ENCODE measurements at regions not wholly inside any gene's neighbourhood (a gene's known extent, or its start where the extent isn't known, plus 50 kb on each side); places are given as distances from the start of the nearest gene placed in this dataset.
"Not testable (repeated sequence)": the region's sequence is repeated elsewhere in the genome, so short reads cannot be mapped to it uniquely, and the experiment has no call there.

DNA sequence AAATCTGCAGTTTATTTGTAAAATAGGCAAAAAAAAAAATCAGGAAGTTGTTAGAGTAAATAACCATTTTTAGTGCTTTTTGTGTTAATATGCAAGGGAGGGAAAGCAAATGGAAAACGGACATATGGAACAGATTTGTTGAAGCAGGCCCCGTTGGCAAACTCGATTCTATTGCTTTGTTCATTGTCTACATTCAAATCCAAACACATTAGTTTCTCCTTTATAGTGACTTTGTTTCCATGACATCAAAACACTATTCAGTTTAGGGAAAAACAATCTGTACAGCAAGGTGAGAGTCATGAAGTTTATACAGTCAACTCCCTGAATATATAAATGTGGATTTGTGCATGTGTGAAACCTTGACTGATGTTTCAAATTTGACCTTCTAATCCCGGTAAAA is 142.2 kb downstream of the FAM47A start:
- DNase-seq (ENCODE audit: low read depth), result no peak

DNA sequence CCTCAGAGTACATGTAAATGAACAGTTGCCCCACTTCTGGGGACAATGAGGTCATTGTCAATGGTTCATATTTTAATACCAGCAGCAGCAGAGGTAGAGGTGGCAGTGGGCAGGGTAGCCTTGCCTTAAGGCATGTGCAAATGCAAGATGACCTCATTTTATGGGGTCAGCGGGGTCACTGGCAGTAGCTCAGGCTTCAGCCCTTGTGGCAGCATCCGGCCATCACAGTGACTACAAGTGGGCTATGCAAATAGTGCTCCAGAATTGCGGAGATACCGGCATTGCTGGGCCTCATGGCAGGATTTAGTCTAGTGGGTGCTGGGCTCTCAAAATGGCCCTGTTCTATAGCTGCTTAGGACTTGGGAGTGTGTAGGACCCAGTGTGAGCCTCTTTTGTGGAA is 144.7 kb downstream of the FAM47A start:
- peak; percentile 1 for DNase-seq (ENCODE audit: low read depth)

DNA sequence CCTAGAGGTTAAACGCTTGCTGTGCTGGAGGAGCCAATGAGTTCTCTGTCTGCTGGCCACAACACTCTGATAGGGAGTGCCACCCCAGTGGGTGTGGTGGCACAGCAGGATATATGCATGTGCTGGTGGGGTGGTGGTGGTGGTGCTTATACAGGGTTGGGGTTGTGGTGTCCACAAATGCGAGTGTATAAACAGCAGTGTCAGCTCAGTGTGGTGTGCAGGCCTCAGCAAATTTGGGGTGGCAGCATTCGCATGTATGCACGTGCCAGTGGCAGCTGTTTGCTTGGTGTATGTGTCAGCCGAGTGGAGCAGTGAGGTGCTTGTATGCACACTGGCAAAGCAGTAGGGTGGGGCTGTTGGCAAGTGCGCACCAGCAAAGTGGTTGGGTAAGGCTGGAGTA is 157.4 kb downstream of the FAM47A start:
- no peak for DNase-seq (ENCODE audit: low read depth)

DNA sequence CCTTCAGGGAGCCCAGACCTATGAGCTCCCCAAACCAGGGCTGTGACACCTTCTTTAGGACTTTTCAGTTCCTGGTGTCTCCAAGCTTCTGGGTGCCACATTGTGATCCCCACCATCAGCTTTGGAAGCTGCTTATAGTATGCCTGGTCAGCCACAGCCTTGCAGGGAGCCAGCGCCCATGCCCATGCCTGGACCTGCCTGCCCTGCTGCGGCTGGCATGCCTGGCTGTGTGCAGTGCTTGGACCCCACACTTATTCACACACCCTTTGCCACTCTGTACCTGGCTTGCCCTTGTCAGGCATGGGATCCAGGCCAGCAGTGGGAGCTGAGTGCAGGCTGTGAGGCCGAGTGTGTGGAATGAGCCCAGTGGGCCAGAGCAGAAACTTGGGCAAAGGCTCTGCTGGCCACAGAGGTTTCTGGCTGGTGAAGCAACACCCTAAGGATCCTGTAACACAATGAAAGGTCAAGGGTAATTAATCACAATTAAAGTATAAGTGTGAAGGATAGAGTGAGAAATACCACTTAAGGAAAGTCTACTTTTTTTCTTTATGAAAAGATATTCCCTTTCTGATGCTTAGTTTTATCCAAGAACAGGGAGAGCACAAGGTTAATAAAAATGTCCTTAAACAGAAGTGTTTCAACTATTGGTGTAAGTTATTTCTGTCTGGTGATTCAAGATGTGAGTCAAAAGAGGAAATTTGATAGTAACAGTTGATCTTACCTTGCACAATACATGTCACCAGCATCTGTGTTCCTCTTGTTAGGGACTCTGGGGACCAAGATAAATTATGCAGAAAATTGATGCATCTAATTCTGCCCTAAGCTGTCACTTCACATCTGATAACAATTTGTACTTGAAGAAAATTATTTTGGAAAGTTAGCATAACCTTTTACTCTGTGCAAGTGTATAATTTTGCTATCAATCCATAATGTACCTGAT is 161.8 kb downstream of the FAM47A start:
- peak; percentile 1 for DNase-seq (ENCODE audit: low read depth)

DNA sequence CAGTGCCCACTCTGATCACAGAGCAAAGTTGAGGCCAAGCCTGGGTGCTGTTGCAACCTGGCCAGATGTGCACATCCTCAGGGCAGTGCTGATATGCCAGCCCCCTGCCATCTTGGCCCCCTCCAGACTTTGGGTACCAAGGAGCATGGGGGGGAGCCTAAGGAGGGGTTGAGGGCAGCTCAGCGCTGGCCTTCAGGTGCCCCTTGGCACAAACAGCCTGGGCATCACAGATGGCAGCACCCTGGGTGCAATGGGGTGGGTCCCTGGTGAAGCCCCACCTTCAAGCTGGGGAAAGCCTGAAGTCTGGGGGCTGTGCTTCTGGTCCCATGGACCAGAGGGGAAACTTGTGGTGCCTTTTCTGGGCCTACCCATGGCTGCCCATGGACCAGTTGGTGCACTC is 163.0 kb downstream of the FAM47A start:
- DNase-seq (ENCODE audit: low read depth), result no peak

DNA sequence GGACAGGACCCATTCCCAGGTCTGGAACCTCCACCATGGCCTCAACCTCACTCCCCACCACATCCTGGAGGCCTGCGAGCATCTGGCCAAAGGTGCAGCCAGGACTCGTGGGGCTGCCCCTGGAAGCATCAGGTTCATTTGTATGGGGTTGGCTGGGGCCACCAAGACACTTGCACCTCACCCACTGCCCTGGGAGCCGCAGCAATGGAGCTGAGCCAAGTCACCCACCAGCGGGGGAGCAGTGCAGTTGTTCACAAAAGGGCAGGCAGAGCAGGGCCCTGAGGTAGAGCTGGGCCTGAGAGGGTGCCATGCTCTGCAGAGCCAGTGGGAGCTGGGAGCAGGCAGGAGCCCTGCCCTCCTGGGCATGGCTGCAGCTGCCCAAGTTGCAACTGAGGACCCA is 163.5 kb downstream of the FAM47A start:
- DNase-seq (ENCODE audit: low read depth), result no peak

DNA sequence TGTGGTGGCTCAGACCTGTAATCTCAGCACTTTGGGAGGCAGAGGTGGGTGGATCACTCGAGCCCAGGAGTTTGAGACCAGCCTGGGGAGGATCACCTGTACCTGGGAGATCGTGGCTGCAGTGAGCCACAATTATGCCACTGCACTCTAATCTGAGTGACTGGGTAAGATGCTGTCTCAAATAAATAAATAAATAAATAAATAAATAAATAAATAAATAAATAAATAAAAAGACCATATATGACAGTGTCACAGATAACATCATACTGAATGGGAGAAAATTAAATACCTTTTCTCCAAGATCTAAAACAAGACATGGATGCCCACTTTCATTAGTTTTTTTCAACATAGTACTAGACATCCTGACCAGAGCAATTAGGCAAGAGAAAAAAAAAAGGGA is 182.8 kb downstream of the FAM47A start:
- no peak for DNase-seq (ENCODE audit: low read depth)

DNA sequence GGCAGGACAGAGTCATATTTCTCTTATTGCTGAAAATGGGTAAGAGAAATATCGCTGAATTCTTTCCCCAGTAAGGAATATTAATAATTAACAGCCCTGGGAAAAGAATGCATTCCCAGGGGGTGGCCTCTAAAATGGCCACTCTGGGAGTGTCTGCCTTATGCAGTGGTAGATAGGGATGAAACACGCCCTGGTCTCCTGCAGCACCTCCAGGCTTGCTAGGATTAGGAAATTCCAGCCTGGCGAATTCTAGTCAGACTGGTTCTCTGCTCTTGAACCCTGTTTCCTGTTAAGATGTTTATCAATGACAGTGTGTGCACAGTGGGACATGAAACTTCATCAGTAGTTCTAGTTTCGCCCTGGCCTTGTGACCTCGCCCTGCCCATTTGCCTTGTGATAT is 205.9 kb downstream of the FAM47A start:
- not testable (repeated sequence) for DNase-seq (ENCODE audit: low read depth)

DNA sequence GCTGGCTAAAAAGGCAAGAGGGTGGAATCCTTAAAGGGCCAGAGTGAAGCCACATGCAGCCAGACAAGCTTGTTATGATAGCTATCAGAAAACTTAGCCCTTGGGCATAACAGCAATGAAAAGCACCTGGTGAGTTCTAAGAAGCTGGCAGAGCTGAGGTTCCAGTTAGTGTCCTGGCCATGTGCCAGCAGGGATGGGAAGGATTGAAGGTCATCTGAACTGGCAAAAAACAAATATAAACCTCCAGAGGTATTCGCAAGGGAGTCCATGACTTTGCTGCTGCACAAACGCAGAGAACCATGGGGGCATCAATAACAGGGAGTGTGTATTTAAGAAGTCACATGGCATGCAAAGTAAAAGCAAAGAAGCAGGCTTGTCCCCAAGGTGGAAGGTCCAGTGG is 208.9 kb downstream of the FAM47A start:
- DNase-seq (ENCODE audit: low read depth), result no peak

DNA sequence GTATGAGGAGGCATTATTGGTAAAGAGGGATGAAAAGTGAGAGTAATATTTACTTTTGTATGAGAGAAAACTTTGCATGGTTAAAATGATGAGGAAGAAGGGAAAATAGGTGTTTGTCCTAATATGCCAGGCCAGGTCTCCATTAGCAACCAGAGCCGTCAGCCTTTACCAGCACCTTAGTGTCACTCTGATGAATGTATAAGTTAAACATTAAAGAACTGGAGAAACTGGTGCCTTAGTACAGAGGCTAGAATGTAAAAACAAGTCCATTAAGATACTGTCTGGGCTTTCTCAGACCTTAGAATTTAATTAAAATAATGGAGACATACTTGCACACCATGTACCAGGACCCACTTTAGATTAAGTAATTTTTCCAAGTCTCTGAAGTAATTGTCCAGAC is 222.3 kb downstream of the FAM47A start:
- no peak for DNase-seq (ENCODE audit: low read depth)

DNA sequence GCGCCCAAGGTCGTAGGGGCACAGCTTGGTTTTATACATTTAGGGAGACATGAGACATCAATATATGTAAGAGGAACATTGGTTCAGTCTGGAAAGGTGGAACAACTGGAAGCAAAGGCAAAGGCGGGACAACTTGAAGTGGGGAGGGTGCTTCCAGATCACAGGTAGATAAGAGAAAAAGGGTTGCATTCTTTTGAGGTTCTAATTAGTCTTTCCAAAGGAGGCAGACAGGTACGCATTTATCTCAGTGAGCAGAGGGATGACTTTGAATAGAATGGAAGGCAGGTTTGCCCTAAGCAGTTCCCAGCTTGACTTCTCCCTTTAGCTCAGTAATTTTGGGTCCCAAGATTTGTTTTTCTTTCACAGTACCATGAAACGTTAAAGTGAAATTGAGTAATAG is 223.2 kb downstream of the FAM47A start:
- no peak for DNase-seq (ENCODE audit: low read depth)

DNA sequence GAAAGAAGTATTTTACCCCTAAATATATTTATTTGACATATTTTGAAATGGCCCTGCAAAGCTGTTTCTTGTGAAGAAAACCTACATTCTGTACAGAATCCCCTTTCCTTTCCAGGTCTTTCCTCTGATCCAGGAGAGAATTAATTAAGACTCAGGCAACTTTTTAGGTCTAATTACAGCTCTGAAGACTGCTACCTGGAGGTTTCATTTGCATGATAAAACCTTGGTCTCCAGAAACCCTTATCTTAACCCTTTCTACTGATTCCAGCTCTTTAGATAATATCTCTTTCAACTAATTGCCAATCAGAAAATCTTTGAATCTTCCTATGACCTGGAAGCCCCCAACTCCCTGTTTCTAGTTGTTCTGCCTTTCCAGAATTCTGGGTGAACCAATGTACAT is 224.0 kb downstream of the FAM47A start:
- no peak for DNase-seq (ENCODE audit: low read depth)

DNA sequence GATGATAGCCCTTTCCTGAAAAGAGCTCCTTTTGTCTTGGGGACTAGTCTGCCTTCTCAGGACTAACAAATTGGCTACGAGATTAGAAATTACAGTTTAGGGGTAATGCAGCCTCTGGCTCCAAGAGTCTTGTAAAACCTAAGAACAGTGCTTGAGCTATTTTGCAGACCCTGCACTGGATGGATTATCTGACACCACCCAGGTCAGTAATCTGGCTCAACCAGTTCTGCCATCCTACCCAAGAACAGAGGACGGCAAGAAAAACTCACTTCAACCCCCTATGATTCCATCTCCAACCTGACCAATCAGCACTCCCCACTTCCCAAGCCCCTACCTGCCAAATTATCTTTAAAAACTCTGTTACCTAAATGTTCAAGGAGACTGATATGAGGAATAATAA is 225.1 kb downstream of the FAM47A start:
- no peak for DNase-seq (ENCODE audit: low read depth)

DNA sequence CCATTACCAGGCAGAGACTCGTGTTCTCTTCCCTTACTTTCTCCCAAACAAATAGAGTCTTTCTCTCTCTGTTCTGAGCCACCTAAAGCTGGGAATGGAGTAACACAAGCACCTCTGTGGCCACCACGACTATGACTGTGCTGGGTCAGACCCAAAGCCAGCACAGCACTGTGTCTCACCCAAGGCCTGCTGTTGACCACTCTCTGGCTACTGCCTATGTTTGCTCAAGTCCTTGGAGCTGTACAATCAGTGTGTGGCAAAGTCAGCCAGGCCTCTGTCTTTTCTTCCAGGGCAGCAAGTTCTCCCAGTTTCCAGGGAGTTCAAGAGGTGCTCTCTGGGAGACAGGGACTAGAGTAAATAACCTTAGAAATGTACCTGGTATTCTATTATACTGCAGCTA is 239.4 kb downstream of the FAM47A start:
- no peak for DNase-seq (ENCODE audit: low read depth)

DNA sequence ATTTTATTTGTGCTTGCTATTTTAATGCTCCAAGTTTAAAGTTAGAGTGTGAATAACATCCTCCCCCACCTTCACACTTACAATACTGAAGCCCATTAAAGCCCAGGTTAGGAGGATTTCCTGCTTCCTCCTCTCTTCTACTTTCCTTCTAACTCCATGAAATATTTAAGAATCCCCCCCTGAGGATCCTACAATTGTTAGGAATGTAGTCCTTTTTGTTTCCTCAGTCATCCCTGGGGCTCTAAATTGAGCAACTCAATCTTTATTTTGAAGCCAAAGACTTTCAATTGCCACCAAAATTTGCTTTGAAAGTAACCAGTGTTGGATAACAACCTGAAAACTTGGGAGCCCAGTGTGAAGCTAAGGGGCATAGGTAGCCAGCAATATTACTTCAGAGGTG is 276.9 kb downstream of the FAM47A start:
- no peak for DNase-seq (ENCODE audit: low read depth)

DNA sequence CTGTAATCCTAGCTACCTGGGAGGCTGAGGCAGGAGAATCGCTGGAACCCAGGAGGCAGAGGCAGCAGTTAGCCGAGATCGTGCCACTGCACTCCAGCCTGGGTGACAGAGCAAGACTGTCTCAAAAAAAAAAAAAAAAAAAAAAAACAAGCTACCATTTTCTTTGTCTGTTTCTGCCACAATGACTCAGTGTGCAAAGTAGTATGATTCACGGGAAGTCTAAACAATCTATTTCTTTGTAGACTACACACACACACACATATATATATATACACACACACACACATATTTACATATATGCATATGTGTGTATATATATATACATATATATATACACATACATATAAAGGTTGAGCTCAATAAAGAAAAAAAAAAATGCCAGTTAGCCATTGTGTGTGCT is 280.0 kb downstream of the FAM47A start:
- not testable (repeated sequence) for DNase-seq (ENCODE audit: low read depth)

DNA sequence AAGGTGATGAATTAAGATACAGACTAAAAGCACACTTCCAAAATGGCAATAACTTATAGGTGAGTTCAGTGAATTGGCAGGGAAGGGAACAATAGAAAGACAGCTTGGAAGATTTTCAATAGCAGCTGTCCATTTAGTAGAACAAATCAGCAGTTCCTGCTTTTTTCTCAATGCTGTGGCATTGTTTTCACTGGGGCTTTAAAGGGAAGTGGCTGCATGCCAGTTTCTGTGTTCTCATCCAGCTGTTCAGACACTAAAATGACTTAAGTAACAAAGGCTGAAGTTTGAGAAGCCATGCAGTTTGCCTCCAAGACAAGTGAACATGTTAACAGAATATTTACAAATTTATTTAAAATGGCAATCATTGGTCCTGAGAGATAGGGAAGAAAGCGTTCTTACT is 291.9 kb downstream of the FAM47A start:
- DNase-seq (ENCODE audit: low read depth), result peak; percentile 9

DNA sequence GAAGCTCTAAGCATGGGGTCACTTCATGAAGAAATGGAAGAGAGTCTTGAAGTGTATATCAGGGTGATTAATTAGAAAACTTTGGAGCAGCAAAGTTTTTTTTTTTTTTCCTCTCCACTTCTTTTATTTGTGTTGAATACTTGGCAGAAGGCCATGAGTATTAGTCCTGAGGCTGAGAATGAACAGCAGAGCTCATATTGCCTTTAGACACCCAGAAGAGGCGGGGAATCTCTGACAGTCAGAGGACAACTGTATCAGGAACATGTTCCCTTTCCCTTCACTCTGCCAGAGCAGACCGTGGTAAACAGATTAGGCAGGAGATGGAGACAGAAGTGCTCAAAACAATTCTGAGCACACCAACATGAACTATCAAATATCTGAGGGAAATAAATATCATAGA is 300.9 kb downstream of the FAM47A start:
- DNase-seq (ENCODE audit: low read depth), result no peak

DNA sequence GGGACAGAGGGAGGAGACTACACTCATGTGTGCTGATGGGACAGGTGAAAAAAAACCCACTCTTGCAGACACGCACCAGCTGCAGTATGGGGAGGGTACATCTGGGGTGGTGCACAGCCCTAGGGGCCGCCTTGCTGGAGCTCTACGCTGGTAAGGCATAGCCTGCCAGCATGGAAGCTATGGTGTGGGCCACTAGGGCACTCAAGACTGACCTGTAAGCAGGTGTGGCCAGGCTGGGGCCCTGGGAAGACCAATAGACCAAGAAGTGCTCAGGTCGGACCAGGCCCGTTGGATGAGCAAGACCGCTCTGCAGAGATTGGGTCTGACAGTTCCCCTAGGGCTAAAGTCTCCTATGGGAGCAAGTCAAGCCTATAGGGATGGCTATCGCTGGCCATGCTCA is 314.8 kb downstream of the FAM47A start:
- no peak for DNase-seq (ENCODE audit: low read depth)

DNA sequence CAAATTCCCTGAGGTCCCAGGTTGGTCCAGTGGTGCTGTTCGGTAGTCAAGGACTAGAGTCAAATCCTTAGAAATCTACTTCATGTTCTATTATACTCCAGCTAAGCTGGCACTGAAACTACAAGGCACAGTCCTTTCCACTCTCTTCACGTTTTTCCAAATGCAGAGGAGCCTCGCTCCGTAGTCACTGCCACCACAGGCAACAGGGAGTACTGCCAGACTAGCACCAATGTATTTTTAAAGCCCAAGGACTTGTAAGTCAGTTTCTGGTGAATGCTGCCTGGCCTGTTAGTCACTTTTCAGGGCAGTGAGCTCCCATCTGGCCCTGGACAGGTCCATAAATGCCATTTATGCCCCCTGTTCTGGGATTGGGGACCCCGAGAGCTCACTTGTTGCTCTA is 323.5 kb downstream of the FAM47A start:
- DNase-seq (ENCODE audit: low read depth), result no peak

DNA sequence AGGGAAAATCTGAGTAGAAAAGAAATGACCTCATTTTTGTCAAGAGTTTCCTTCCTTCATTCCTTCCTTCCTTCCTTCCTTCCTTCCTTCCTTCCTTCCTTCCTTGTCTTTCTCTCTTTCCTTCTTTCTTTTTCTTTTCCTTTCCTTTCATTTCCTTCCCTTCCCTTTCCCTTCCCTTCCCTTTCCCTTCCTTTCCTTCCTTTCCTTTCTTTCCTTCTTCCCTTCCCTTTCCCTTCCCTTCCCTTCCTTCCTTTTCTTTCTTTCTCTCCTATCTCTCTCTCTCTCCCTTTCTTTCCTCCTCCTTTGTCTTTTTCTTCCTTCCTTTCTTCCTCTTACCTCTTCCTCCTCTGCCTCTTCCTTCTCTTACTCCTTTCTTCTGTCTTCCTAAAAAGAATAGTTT is 347.6 kb downstream of the FAM47A start:
- no peak for DNase-seq (ENCODE audit: low read depth)

DNA sequence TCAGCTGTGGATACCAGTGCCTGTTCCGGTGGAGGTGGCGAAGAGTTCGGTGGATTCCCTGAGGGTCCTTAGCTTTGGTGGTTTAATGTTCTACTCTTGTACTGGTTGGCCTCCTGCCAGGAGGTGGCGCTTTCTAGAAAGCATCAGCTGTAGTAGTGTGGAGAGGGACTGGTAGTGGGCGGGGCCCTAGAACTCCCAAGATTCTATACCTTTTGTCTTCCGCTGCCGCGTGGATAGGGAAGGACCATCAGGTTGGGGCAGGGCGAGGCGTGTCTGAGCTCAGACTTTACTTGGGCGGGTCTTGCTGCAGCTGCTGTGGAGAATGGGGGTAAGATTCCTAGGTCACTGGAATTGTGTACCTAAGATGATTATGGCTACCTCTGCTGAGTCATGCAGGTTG is 390.3 kb downstream of the FAM47A start:
- no peak for DNase-seq (ENCODE audit: low read depth)

DNA sequence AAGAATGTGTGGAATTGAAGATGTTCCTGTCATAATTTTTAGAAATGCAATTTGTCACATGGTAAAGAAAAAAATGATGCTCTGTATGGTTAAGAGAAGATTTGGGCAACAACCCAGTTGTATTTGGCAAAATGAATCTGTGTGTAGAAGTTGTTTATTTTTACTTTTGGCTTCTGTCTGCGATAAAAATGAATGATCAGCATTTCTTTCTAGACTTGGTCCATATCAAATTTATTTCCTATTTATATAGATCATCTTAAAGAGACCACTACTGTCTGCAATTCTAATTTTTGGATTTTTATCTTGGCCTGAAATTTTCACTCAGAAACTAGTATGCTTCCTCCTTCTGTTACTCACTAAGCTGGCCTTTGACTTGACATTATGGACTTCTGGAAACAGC is 396.9 kb downstream of the FAM47A start:
- DNase-seq (ENCODE audit: low read depth), result no peak

Measured in myocyte (in vitro differentiated cells).